HG03460 (cell line): ENCODE measurements at regions not wholly inside any gene's neighbourhood (a gene's known extent, or its start where the extent isn't known, plus 50 kb on each side); places are given as distances from the start of the nearest gene placed in this dataset.
"Not testable (repeated sequence)": the region's sequence is repeated elsewhere in the genome, so short reads cannot be mapped to it uniquely, and the experiment has no call there.

Experiments used
- ATAC-seq: cut with Tn5 transposase; IDR thresholded peaks from one replicate; pipeline ENCODE4 v1.9.1; 2021; ENCODE audit not compliant: unreplicated experiment

- no peak for ATAC-seq
Measured at GRCh38 chr6:93703431-93703830, 284.1 kb upstream of the EPHA7 start.

GRCh38 chr6:93701526-93701925 is 282.2 kb upstream of the EPHA7 start:
- ATAC-seq = no peak

- ATAC-seq = no peak
Measured at GRCh38 chr6:93685494-93685893, 266.1 kb upstream of the EPHA7 start.

GRCh38 chr6:93684339-93684738 is 265.0 kb upstream of the EPHA7 start:
- no peak for ATAC-seq

GRCh38 chr6:93679836-93680235 is 260.5 kb upstream of the EPHA7 start:
- no peak for ATAC-seq

GRCh38 chr6:93678841-93679454 is 259.6 kb upstream of the EPHA7 start:
- no peak for ATAC-seq

- ATAC-seq = no peak
Measured at GRCh38 chr6:93677264-93677965, 258.1 kb upstream of the EPHA7 start.

- no peak for ATAC-seq
Measured at GRCh38 chr6:93676581-93676980, 257.2 kb upstream of the EPHA7 start.

- no peak for ATAC-seq
Measured at GRCh38 chr6:93675856-93676417, 256.6 kb upstream of the EPHA7 start.

- ATAC-seq = no peak
Measured at GRCh38 chr6:93663111-93663510, 243.8 kb upstream of the EPHA7 start.

GRCh38 chr6:93654548-93654947 is 235.2 kb upstream of the EPHA7 start:
- no peak for ATAC-seq

GRCh38 chr6:93644611-93645010 is 225.3 kb upstream of the EPHA7 start:
- no peak for ATAC-seq

GRCh38 chr6:93639126-93639525 is 219.8 kb upstream of the EPHA7 start:
- no peak for ATAC-seq

- ATAC-seq = not testable (repeated sequence)
Measured at GRCh38 chr6:93636987-93637664, 217.8 kb upstream of the EPHA7 start.

GRCh38 chr6:93624408-93624807 is 205.0 kb upstream of the EPHA7 start:
- ATAC-seq = no peak

GRCh38 chr6:93621442-93621841 is 202.1 kb upstream of the EPHA7 start:
- ATAC-seq = no peak

- no peak for ATAC-seq
Measured at GRCh38 chr6:93604951-93605350, 185.6 kb upstream of the EPHA7 start.

GRCh38 chr6:93592417-93592816 is 173.1 kb upstream of the EPHA7 start:
- ATAC-seq = no peak

- no peak for ATAC-seq
Measured at GRCh38 chr6:93586306-93586705, 166.9 kb upstream of the EPHA7 start.

GRCh38 chr6:93584300-93584699 is 164.9 kb upstream of the EPHA7 start:
- no peak for ATAC-seq

- ATAC-seq = no peak
Measured at GRCh38 chr6:93581371-93581770, 162.0 kb upstream of the EPHA7 start.

GRCh38 chr6:93580446-93580845 is 161.1 kb upstream of the EPHA7 start:
- ATAC-seq = no peak
